CD4-positive, alpha-beta T cell (primary cell): ENCODE measurements at regions not wholly inside any gene's neighbourhood (a gene's known extent, or its start where the extent isn't known, plus 50 kb on each side); places are given as distances from the start of the nearest gene placed in this dataset.

Experiments
- ATAC-seq: fragments of 200-7000 bp; cut with Tn5 transposase; one replicate; pipeline ENCODE4 v1.10.0; 2022; ENCODE audit warnings: mild to moderate bottlenecking; ENCODE audit not compliant: poor library complexity
- CTCF ChIA-PET: fragments of 350-600 bp; sonication (Branson Sonifier 250); formaldehyde crosslinking; loops from one replicate; lab custom pipeline; 2021; ENCODE audit warnings: antibody characterized with exemption, inconsistent platforms; lab: Charles Lee
- POLR2A ChIA-PET: fragments of 350-600 bp; sonication (Branson Sonifier 250); formaldehyde crosslinking; loops from one replicate; lab custom pipeline; 2021; ENCODE audit warnings: antibody characterized with exemption, inconsistent platforms; lab: Charles Lee
- DNase-seq, 14 experiments: peaks; one replicate each; pipeline ENCODE4 v3.0.0-alpha.2; 2013 to 2020; ENCODE audit warnings: mixed read lengths in 2 of 14
- H3K27ac ChIP-seq, 2 donors: one replicate each; pipeline versions ENCODE4 v1.5.1 to v1.7.0; 2013; ENCODE audit warnings: low read length in 2 of 2, low read depth in 1 of 2, mild to moderate bottlenecking in 1 of 2
- H3K27me3 ChIP-seq, 2 experiments: 1 replicate in 1 of 2; 2 replicates in 1 of 2; pipeline versions ENCODE4 v1.6.1 to v1.7.0; 2013; ENCODE audit warnings: low read length in 2 of 2, control low read depth in 1 of 2, mild to moderate bottlenecking in 1 of 2, moderate library complexity in 1 of 2; ENCODE audit not compliant: insufficient read depth in 2 of 2, control insufficient read depth in 1 of 2
- H3K36me3 ChIP-seq: one replicate; pipeline ENCODE4 v1.6.1; 2013; ENCODE audit warnings: low read length, control low read depth; ENCODE audit not compliant: insufficient read depth
- H3K4me1 ChIP-seq: one replicate; pipeline ENCODE4 v1.6.1; 2013; ENCODE audit warnings: low read length, control low read depth; ENCODE audit not compliant: insufficient read depth
- H3K4me3 ChIP-seq: one replicate; pipeline ENCODE4 v1.5.1; 2013; ENCODE audit warnings: mild to moderate bottlenecking, low read length, moderate library complexity
- H3K9me3 ChIP-seq, 2 experiments: 1 replicate in 1 of 2; 2 replicates in 1 of 2; pipeline versions ENCODE4 v1.6.1 to v1.7.0; 2013; ENCODE audit warnings: low read length in 2 of 2, mild to moderate bottlenecking in 2 of 2, control low read depth in 1 of 2, moderate library complexity in 1 of 2; ENCODE audit not compliant: control insufficient read depth in 1 of 2, insufficient read depth in 1 of 2
- H3K27ac Mint-ChIP-seq: one replicate; pipeline ENCODE4 v1.8.0; 2020; ENCODE audit warnings: mixed read lengths
- H3K27me3 Mint-ChIP-seq: one replicate; pipeline ENCODE4 v1.8.0; 2021; ENCODE audit warnings: mixed read lengths
- H3K36me3 Mint-ChIP-seq: one replicate; pipeline ENCODE4 v1.8.0; 2021; ENCODE audit warnings: low read depth, mixed read lengths
- H3K4me1 Mint-ChIP-seq: one replicate; pipeline ENCODE4 v1.8.0; 2021; ENCODE audit warnings: low read depth, mixed read lengths
- H3K4me3 Mint-ChIP-seq: one replicate; pipeline ENCODE4 v1.8.0; 2020; ENCODE audit warnings: mild to moderate bottlenecking, mixed read lengths
- H3K9me3 Mint-ChIP-seq: one replicate; pipeline ENCODE4 v1.8.0; 2020; ENCODE audit warnings: mixed read lengths
- CTCF ChIP-seq: fragments of 200-600 bp; IDR thresholded peaks from one replicate; pipeline ENCODE4 v1.8.0; 2022; ENCODE audit warnings: antibody characterized with exemption, mild to moderate bottlenecking
- intact Hi-C, 2 experiments: fragments of 100-400 bp; cut with DNase I in 1 of 2; cut with micrococcal nuclease in 1 of 2; formaldehyde crosslinking; loops; one replicate each; pipeline versions ENCODE4 v1.15.1 to v1.9.0; 2023 to 2025; cut with DNase I, micrococcal nuclease

GRCh38 chr9:120338340-120338739 is 241.6 kb downstream of the CDK5RAP2 start:
- TF ChIP-seq CTCF: no peak
- CTCF ChIA-PET: no interaction called here
- Mint-ChIP-seq H3K4me1 (no peaks in the 10 kb centered on the region), H3K27ac (no peak overlapping the region), H3K9me3 (no peaks in the 10 kb centered on the region), H3K36me3 (no peaks in the 10 kb centered on the region), H3K4me3 (no peak overlapping the region), H3K27me3 (peaks cover 5% of the 10 kb centered on the region)
- Histone ChIP-seq H3K4me3 (no peak overlapping the region), H3K9me3 (no peaks in the 10 kb centered on the region), H3K27ac (no peak overlapping the region), H3K36me3 (no peaks in the 10 kb centered on the region), H3K27me3 (peaks cover 0 to 5% of the 10 kb centered on the region in 2 experiments), H3K4me1 (no peaks in the 10 kb centered on the region)
- ATAC-seq (no peak), DNase-seq (no peak)
- intact Hi-C loops: loop anchor here in 1 of 2 experiments (10.0 kb wide), 1 partner anchor 56 kb away; no protein-coding TSS in a partner anchor
- POLR2A ChIA-PET: no interaction called here

GRCh38 chr9:120337131-120337530 is 242.8 kb downstream of the CDK5RAP2 start:
- Histone ChIP-seq H3K27ac (no peak overlapping the region), H3K27me3 (peaks cover 0 to 5% of the 10 kb centered on the region in 2 experiments), H3K4me3 (no peak overlapping the region), H3K4me1 (no peaks in the 10 kb centered on the region), H3K9me3 (no peaks in the 10 kb centered on the region), H3K36me3 (no peaks in the 10 kb centered on the region)
- no peak for ATAC-seq
- DNase-seq: no peak
- no peak for TF ChIP-seq CTCF
- Mint-ChIP-seq H3K36me3 (no peaks in the 10 kb centered on the region), H3K4me3 (no peak overlapping the region), H3K27me3 (peaks cover 5% of the 10 kb centered on the region), H3K9me3 (no peaks in the 10 kb centered on the region), H3K4me1 (no peaks in the 10 kb centered on the region), H3K27ac (no peak overlapping the region)
- POLR2A ChIA-PET: no interaction called here
- CTCF ChIA-PET: no interaction called here
- intact Hi-C loops: loop anchor here in 1 of 2 experiments (10.0 kb wide), 1 partner anchor 58 kb away; no protein-coding TSS in a partner anchor

GRCh38 chr9:120336753-120337090 is 243.2 kb downstream of the CDK5RAP2 start:
- no peak for TF ChIP-seq CTCF
- H3K27ac Mint-ChIP-seq: no peak overlapping the region
- Histone ChIP-seq H3K27ac (no peak overlapping the region), H3K9me3 (no peaks in the 10 kb centered on the region), H3K27me3 (peaks cover 0 to 5% of the 10 kb centered on the region in 2 experiments), H3K4me1 (no peaks in the 10 kb centered on the region), H3K4me3 (no peak overlapping the region), H3K36me3 (no peaks in the 10 kb centered on the region)
- DNase-seq (no peak), ATAC-seq (no peak)
- intact Hi-C loops: loop anchor here in 1 of 2 experiments (10.0 kb wide), 1 partner anchor 58 kb away; no protein-coding TSS in a partner anchor
- H3K4me1 Mint-ChIP-seq: no peaks in the 10 kb centered on the region
- H3K4me3 Mint-ChIP-seq: no peak overlapping the region
- peaks cover 5% of the 10 kb centered on the region for H3K27me3 Mint-ChIP-seq
- H3K36me3 Mint-ChIP-seq: no peaks in the 10 kb centered on the region
- POLR2A ChIA-PET: no interaction called here
- H3K9me3 Mint-ChIP-seq: no peaks in the 10 kb centered on the region
- CTCF ChIA-PET: no interaction called here
